ENCODE measurements at regions not wholly inside any gene's neighbourhood (a gene's known extent, or its start where the extent isn't known, plus 50 kb on each side); places are given as distances from the start of the nearest gene placed in this dataset.

GRCh38 chr4:36692586-36692985 lies 411.2 kb downstream of the DTHD1 start:
- Histone ChIP-seq H3K4me1 (no peaks in the 10 kb centered on the region), H3K4me3 (no peak overlapping the region), H3K27ac (no peak overlapping the region), H3K36me3 (no peaks in the 10 kb centered on the region), H3K27me3 (no peaks in the 10 kb centered on the region), H3K9me3 (no peaks in the 10 kb centered on the region)
- ATAC-seq = no peak
- DNase-seq = no peak
- 72 to 81% methylated on average over 4 of the region's 4 CpGs for WGBS, 2 donors
- intact Hi-C loops (cut with DNase I) = no loop called here
- TF ChIP-seq, protein P1, sequence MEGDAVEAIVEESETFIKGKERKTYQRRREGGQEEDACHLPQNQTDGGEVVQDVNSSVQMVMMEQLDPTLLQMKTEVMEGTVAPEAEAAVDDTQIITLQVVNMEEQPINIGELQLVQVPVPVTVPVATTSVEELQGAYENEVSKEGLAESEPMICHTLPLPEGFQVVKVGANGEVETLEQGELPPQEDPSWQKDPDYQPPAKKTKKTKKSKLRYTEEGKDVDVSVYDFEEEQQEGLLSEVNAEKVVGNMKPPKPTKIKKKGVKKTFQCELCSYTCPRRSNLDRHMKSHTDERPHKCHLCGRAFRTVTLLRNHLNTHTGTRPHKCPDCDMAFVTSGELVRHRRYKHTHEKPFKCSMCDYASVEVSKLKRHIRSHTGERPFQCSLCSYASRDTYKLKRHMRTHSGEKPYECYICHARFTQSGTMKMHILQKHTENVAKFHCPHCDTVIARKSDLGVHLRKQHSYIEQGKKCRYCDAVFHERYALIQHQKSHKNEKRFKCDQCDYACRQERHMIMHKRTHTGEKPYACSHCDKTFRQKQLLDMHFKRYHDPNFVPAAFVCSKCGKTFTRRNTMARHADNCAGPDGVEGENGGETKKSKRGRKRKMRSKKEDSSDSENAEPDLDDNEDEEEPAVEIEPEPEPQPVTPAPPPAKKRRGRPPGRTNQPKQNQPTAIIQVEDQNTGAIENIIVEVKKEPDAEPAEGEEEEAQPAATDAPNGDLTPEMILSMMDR (IDR thresholded peaks at IDR 0.05) = no peak
- no peak for FAIRE-seq

DNA sequence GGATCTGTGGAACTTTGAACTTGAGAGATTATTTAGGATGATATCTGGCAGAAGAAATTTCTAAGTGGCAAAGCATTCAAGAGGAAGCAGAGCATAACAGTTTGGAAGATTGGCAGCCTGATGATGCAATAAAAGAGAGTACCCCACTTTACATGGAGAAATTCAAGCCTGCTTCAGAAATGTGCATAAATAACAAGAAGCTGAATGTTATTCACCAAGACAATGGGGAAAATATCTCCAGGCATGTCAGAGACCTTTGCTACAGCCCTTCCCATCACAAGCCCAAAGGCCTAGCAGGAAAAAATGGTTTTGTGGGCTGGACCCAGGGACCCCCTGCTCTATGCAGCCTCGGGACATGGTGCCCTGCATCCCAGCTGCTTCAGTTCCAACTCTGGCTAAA lies 420.8 kb downstream of the DTHD1 start:
- Histone ChIP-seq H3K4me3 (no peak overlapping the region), H3K9me3 (no peaks in the 10 kb centered on the region), H3K36me3 (no peaks in the 10 kb centered on the region), H3K4me1 (no peaks in the 10 kb centered on the region), H3K27me3 (no peaks in the 10 kb centered on the region), H3K27ac (no peak overlapping the region)
- ATAC-seq (no peak), FAIRE-seq (no peak), DNase-seq (no peak)
- 41 to 48% methylated on average over 1 of the region's 1 CpG for WGBS, 2 donors
- TF ChIP-seq, protein P1 (IDR thresholded peaks at IDR 0.05) = no peak
- intact Hi-C loops (cut with DNase I) = no loop called here

GRCh38 chr4:36704289-36704688 lies 422.9 kb downstream of the DTHD1 start:
- no peak for DNase-seq
- Histone ChIP-seq H3K27ac (no peak overlapping the region), H3K9me3 (no peaks in the 10 kb centered on the region), H3K27me3 (no peaks in the 10 kb centered on the region), H3K36me3 (no peaks in the 10 kb centered on the region), H3K4me1 (no peaks in the 10 kb centered on the region), H3K4me3 (no peak overlapping the region)
- intact Hi-C loops (cut with DNase I) = no loop called here
- TF ChIP-seq, protein P1 (IDR thresholded peaks at IDR 0.05) = no peak
- ATAC-seq = no peak
- no peak for FAIRE-seq

DNA sequence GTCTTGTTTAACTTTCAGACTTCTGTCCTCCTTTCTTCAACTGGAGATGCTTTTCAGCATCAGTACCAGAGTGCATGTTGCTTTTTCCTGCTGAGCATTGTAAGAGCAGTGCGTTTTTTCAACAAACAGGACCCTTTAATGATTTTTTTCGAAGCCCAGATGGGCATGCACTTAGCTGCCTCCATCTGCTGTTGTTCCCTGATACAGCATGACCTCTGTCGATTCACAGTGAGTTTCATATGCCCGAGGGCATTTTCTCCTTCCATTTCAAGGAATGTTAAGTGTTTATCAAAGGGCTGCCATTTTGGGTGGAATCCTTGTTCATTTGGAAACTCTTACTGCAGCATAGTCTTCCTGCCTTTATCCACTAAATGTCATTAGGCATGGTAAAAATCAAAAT lies 428.6 kb downstream of the DTHD1 start:
- Histone ChIP-seq H3K36me3 (no peaks in the 10 kb centered on the region), H3K27me3 (no peaks in the 10 kb centered on the region), H3K9me3 (no peaks in the 10 kb centered on the region), H3K4me1 (no peaks in the 10 kb centered on the region), H3K4me3 (no peak overlapping the region), H3K27ac (no peak overlapping the region)
- FAIRE-seq (no peak), ATAC-seq (no peak), DNase-seq (no peak)
- intact Hi-C loops (cut with DNase I) = no loop called here
- TF ChIP-seq, protein P1 (IDR thresholded peaks at IDR 0.05) = no peak
- 39 to 41% methylated on average over 4 of the region's 4 CpGs for WGBS, 2 donors

- Histone ChIP-seq H3K9me3 (no peaks in the 10 kb centered on the region), H3K36me3 (no peaks in the 10 kb centered on the region), H3K4me3 (no peak overlapping the region), H3K27me3 (no peaks in the 10 kb centered on the region), H3K27ac (no peak overlapping the region), H3K4me1 (no peaks in the 10 kb centered on the region)
- TF ChIP-seq, protein P1 (IDR thresholded peaks at IDR 0.05) = no peak
- intact Hi-C loops (cut with DNase I) = no loop called here
- no peak for FAIRE-seq
- ATAC-seq = no peak
- DNase-seq = no peak
Observed at GRCh38 chr4:36712013-36712412, 430.6 kb downstream of the DTHD1 start.
